Cardiac fibroblast (primary cell): ENCODE measurements at regions not wholly inside any gene's neighbourhood (a gene's known extent, or its start where the extent isn't known, plus 50 kb on each side); places are given as distances from the start of the nearest gene placed in this dataset.

ENCODE experiments used
- DNase-seq, 2 donors: peaks; one replicate each; pipeline versions ENCODE4 v3.0.0 to v3.0.0-alpha.2; 2010; ENCODE audit warnings: low read depth in 2 of 2
- H3K4me3 ChIP-seq, 2 donors: replicated peaks in 1 of 2; 1 replicate in 1 of 2; 2 replicates in 1 of 2; pipeline ENCODE4 v1.5.1; 2011; ENCODE audit warnings: low read depth in 2 of 2, low read length in 2 of 2, mild to moderate bottlenecking in 2 of 2, moderate library complexity in 1 of 2
- TF ChIP-seq, protein P1 (sequence below): IDR thresholded peaks from one replicate; pipeline ENCODE4 v1.5.1; 2011; ENCODE audit warnings: low read depth, mild to moderate bottlenecking, low read length, inconsistent platforms

- TF ChIP-seq, protein P1, sequence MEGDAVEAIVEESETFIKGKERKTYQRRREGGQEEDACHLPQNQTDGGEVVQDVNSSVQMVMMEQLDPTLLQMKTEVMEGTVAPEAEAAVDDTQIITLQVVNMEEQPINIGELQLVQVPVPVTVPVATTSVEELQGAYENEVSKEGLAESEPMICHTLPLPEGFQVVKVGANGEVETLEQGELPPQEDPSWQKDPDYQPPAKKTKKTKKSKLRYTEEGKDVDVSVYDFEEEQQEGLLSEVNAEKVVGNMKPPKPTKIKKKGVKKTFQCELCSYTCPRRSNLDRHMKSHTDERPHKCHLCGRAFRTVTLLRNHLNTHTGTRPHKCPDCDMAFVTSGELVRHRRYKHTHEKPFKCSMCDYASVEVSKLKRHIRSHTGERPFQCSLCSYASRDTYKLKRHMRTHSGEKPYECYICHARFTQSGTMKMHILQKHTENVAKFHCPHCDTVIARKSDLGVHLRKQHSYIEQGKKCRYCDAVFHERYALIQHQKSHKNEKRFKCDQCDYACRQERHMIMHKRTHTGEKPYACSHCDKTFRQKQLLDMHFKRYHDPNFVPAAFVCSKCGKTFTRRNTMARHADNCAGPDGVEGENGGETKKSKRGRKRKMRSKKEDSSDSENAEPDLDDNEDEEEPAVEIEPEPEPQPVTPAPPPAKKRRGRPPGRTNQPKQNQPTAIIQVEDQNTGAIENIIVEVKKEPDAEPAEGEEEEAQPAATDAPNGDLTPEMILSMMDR, result no peak
- DNase-seq, result no peak
- no peak overlapping the region for H3K4me3 ChIP-seq
Observed at GRCh38 chr20:22305381-22305780, 279.0 kb downstream of the FOXA2 start.

DNA sequence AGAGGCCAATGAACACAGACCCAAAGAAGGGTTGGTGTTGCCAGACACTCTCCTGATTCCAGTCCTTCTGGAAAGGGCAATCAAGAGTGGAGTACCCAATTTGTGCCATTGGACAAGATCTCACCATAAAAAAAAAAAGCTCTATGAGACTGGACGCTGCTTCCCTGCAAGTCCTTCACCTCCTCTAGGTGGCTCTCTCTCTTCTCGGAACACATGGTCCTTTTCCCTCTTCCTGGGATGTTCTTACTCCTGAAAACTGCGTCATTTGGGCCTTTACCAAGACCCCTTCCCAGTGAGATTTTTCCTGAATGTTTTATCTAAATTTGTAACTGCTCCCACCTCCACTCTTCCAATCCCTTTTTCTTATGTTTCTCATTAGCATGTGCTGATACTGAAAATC lies 280.8 kb downstream of the FOXA2 start:
- no peak for DNase-seq
- no peak overlapping the region for H3K4me3 ChIP-seq
- TF ChIP-seq, protein P1, result no peak

DNA sequence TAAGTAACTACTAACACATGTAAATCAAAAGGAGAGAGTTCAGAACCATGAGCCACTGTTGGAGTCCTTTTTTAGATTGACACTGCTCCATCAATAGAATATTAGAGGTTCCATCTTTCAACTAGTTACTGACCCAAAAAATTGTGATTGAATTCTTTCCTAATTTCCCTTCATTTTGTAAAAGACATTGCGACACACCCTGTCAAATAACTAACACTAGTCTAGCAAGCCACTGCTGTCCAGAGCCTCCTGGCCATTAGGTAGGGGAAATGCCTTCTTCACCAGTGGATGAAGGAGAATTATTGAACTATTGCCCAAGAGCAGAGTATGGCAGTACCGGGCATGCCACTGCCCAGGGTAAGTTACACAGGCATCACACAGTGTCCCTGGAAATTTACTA lies 282.3 kb downstream of the FOXA2 start:
- TF ChIP-seq, protein P1, result no peak
- DNase-seq, result no peak
- no peak overlapping the region for H3K4me3 ChIP-seq

- TF ChIP-seq, protein P1, result no peak
- H3K4me3 ChIP-seq, result no peak overlapping the region
- no peak for DNase-seq
Observed at GRCh38 chr20:22293886-22294285, 290.5 kb downstream of the FOXA2 start.

DNA sequence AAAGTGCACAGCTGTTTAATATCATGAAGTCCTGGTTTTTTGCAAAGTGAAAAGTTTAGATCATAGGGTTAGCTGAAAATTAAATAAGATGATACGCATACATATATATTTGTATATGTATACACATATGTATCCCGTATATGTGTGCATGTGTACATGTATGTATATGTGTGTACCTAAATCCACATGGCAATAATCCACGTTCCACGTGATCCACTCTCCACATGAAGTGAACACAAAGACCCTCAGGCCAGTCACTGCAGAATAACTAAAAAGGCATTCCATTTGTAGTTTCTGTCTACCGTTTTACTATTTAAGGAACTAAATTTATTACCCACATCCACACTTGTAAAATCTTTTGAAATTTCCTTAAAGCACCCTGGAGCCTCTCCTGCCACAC lies 294.9 kb downstream of the FOXA2 start:
- no peak for DNase-seq
- H3K4me3 ChIP-seq, result no peak overlapping the region
- TF ChIP-seq, protein P1, result no peak

DNA sequence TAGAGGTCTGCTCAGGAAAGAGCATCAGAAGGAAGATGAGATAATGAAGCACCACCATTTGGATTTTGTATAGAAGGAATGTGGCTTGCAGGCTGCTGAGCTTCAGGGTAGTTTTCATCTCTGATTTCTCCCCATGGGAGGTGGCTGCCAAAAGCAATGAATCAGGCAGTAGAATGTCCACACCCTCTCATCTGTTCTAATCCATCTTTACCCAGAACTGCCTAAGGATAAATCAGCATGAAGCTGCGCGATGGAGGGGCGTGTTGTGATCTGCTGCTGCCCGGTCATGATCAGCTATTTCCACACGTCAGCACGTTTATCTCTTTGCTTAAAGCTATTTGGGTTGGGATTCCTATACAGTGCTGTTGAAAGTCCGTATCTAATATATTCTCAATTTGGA lies 295.4 kb downstream of the FOXA2 start:
- DNase-seq, result no peak
- no peak overlapping the region for H3K4me3 ChIP-seq
- TF ChIP-seq, protein P1, result no peak

GRCh38 chr20:22288156-22288555 lies 296.2 kb downstream of the FOXA2 start:
- H3K4me3 ChIP-seq, result no peak overlapping the region
- no peak for DNase-seq
- TF ChIP-seq, protein P1, result no peak
